ENCODE measurements at regions not wholly inside any gene's neighbourhood (a gene's known extent, or its start where the extent isn't known, plus 50 kb on each side); places are given as distances from the start of the nearest gene placed in this dataset.

DNA sequence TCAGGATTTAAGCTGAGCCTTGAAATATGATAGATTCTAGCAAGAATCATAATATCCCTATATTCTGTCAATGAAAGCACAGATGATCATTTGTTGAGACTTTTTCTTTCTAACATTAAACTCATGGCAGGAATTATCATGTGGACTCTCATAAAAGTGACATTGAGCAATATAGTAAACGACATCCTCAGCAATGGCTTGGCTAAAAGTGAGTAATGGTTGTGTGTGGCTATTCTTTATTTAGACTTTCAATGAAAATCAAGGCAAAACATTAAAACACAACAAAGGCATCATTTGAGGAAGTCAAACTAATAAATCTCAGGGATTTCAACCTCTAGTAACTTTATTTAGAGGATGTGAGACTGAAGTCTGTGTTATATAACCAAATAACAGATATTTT is 257.8 kb upstream of the ADGRL4 start:
- intact Hi-C loops (cut with micrococcal nuclease; ENCODE audit: unreplicated experiment) (no loop called here), in situ Hi-C loops (cut with HindIII; ENCODE audit: low pct_unique_long_range_greater_than_20kb, low sequenced_read_pairs) (no loop called here)
- Histone ChIP-seq H3K4me3 (ENCODE audit: low read depth in 2 of 2, low read length in 2 of 2) (no peak overlapping the region), H3K27ac (ENCODE audit: low read length) (no peak overlapping the region), H3K4me1 (ENCODE audit: control insufficient read depth, insufficient read depth, low read length) (no peaks in the 10 kb centered on the region), H3K9me3 (ENCODE audit: control insufficient read depth, insufficient read depth, low read depth, low read length) (no peaks in the 10 kb centered on the region), H3K36me3 (ENCODE audit: control insufficient read depth, insufficient read depth, low read length) (no peaks in the 10 kb centered on the region), H3K27me3 (ENCODE audit: control insufficient read depth, insufficient read depth, low read length) (no peaks in the 10 kb centered on the region)
- TF ChIP-seq POLR2AphosphoS5 (IDR thresholded peaks at IDR 0.05; ENCODE audit: low read depth, low read length) (no peak), TCF7L2 (IDR thresholded peaks at IDR 0.05; ENCODE audit: low read depth, low read length) (no peak), SIN3A (IDR thresholded peaks at IDR 0.05; ENCODE audit: borderline replicate concordance, insufficient read depth, low read depth, low read length) (no peak), REST (IDR thresholded peaks at IDR 0.05; ENCODE audit: insufficient read depth in 1 of 2, low read depth in 2 of 2, low read length in 1 of 2) (no peak)
- TF ChIP-seq, protein P1, sequence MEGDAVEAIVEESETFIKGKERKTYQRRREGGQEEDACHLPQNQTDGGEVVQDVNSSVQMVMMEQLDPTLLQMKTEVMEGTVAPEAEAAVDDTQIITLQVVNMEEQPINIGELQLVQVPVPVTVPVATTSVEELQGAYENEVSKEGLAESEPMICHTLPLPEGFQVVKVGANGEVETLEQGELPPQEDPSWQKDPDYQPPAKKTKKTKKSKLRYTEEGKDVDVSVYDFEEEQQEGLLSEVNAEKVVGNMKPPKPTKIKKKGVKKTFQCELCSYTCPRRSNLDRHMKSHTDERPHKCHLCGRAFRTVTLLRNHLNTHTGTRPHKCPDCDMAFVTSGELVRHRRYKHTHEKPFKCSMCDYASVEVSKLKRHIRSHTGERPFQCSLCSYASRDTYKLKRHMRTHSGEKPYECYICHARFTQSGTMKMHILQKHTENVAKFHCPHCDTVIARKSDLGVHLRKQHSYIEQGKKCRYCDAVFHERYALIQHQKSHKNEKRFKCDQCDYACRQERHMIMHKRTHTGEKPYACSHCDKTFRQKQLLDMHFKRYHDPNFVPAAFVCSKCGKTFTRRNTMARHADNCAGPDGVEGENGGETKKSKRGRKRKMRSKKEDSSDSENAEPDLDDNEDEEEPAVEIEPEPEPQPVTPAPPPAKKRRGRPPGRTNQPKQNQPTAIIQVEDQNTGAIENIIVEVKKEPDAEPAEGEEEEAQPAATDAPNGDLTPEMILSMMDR (IDR thresholded peaks at IDR 0.05), result no peak
- no peak for DNase-seq (ENCODE audit: low read depth, low spot score)
- CTCF ChIA-PET, result no interaction called here
- ATAC-seq, result no peak
- no TSS peak for BruUV-seq (replicated peaks)
- POLR2A ChIA-PET, result no interaction called here

GRCh38 chr1:79262745-79263258 is 256.3 kb upstream of the ADGRL4 start:
- CTCF ChIA-PET, result no interaction called here
- no peaks in the 10 kb centered on the region for H3K36me3 ChIP-seq (ENCODE audit: control insufficient read depth, insufficient read depth, low read length)
- intact Hi-C loops (cut with micrococcal nuclease; ENCODE audit: unreplicated experiment), result no loop called here
- H3K4me1 ChIP-seq (ENCODE audit: control insufficient read depth, insufficient read depth, low read length), result no peaks in the 10 kb centered on the region
- no peak for DNase-seq (ENCODE audit: low read depth, low spot score)
- no peaks in the 10 kb centered on the region for H3K9me3 ChIP-seq (ENCODE audit: control insufficient read depth, insufficient read depth, low read depth, low read length)
- no peak for TF ChIP-seq REST (IDR thresholded peaks at IDR 0.05; ENCODE audit: insufficient read depth in 1 of 2, low read depth in 2 of 2, low read length in 1 of 2)
- TF ChIP-seq SIN3A (IDR thresholded peaks at IDR 0.05; ENCODE audit: borderline replicate concordance, insufficient read depth, low read depth, low read length), result no peak
- TF ChIP-seq TCF7L2 (IDR thresholded peaks at IDR 0.05; ENCODE audit: low read depth, low read length), result no peak
- TF ChIP-seq, protein P1 (IDR thresholded peaks at IDR 0.05), result no peak
- TF ChIP-seq POLR2AphosphoS5 (IDR thresholded peaks at IDR 0.05; ENCODE audit: low read depth, low read length), result no peak
- in situ Hi-C loops (cut with HindIII; ENCODE audit: low pct_unique_long_range_greater_than_20kb, low sequenced_read_pairs), result no loop called here
- no TSS peak for BruUV-seq (replicated peaks)
- POLR2A ChIA-PET, result no interaction called here
- no peak for ATAC-seq
- H3K4me3 ChIP-seq (ENCODE audit: low read depth in 2 of 2, low read length in 2 of 2), result no peak overlapping the region
- H3K27me3 ChIP-seq (ENCODE audit: control insufficient read depth, insufficient read depth, low read length), result no peaks in the 10 kb centered on the region
- H3K27ac ChIP-seq (ENCODE audit: low read length), result no peak overlapping the region

All from Panc1 (cell line).